ENCODE measurements at regions not wholly inside any gene's neighbourhood (a gene's known extent, or its start where the extent isn't known, plus 50 kb on each side); places are given as distances from the start of the nearest gene placed in this dataset.

DNA sequence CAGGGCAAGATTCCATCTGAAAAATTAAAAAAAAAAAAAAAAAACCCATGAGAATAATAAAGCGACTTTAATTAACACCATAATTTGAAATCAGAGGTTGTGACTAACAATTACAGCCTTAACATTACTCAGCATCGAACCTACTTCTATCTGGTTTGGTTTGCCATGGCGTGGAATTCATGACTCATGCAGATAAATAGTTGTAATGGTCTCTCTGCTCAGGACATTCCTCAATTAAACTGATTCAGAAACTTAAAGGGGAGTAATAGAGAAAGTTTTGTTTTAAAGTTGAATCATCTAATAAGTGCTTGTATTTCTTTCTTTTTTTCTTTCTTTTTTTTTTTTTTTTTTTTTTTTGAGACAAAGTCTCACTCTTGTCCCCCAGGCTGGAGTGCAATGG lies 135.5 kb downstream of the SPATA31D1 start:
- TF ChIP-seq MAX (IDR thresholded peaks at IDR 0.05) (no peak), CREB1 (IDR thresholded peaks at IDR 0.05; ENCODE audit: low read depth) (no peak), CEBPB (IDR thresholded peaks at IDR 0.05) (no peak), TCF12 (IDR thresholded peaks at IDR 0.05; ENCODE audit: low read depth) (no peak), TAF1 (IDR thresholded peaks at IDR 0.05; ENCODE audit: low read depth) (no peak), EP300 (IDR thresholded peaks at IDR 0.05; ENCODE audit: borderline replicate concordance) (no peak), EGR1 (IDR thresholded peaks at IDR 0.05) (no peak), FOXM1 (IDR thresholded peaks at IDR 0.05; ENCODE audit: borderline replicate concordance, low read depth) (no peak), ZBTB7A (IDR thresholded peaks at IDR 0.05; ENCODE audit: low read depth) (no peak), RAD21 (IDR thresholded peaks at IDR 0.05; ENCODE audit: low read depth) (no peak), TEAD4 (IDR thresholded peaks at IDR 0.05) (no peak), YY1 (IDR thresholded peaks at IDR 0.05; ENCODE audit: low read depth) (no peak)
- TF ChIP-seq, protein P1, sequence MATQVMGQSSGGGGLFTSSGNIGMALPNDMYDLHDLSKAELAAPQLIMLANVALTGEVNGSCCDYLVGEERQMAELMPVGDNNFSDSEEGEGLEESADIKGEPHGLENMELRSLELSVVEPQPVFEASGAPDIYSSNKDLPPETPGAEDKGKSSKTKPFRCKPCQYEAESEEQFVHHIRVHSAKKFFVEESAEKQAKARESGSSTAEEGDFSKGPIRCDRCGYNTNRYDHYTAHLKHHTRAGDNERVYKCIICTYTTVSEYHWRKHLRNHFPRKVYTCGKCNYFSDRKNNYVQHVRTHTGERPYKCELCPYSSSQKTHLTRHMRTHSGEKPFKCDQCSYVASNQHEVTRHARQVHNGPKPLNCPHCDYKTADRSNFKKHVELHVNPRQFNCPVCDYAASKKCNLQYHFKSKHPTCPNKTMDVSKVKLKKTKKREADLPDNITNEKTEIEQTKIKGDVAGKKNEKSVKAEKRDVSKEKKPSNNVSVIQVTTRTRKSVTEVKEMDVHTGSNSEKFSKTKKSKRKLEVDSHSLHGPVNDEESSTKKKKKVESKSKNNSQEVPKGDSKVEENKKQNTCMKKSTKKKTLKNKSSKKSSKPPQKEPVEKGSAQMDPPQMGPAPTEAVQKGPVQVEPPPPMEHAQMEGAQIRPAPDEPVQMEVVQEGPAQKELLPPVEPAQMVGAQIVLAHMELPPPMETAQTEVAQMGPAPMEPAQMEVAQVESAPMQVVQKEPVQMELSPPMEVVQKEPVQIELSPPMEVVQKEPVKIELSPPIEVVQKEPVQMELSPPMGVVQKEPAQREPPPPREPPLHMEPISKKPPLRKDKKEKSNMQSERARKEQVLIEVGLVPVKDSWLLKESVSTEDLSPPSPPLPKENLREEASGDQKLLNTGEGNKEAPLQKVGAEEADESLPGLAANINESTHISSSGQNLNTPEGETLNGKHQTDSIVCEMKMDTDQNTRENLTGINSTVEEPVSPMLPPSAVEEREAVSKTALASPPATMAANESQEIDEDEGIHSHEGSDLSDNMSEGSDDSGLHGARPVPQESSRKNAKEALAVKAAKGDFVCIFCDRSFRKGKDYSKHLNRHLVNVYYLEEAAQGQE (IDR thresholded peaks at IDR 0.05; ENCODE audit: low read depth), result no peak

Measured in Ishikawa (cell line).